Upper lobe of left lung (tissue), 4 donors: ENCODE measurements at regions not wholly inside any gene's neighbourhood (a gene's known extent, or its start where the extent isn't known, plus 50 kb on each side); places are given as distances from the start of the nearest gene placed in this dataset.

Source experiments
- POLR2A ChIP-seq, 4 donors: fragments of 450-650 bp; IDR thresholded peaks; one replicate each; pipeline ENCODE4 v1.5.1; 2016 to 2017; ENCODE audit warnings: antibody characterized with exemption in 4 of 4, mild to moderate bottlenecking in 2 of 4
- TF ChIP-seq, protein P1 (sequence below), 6 experiments: fragments of 450-650 bp in 4 of 6; fragments of 200-600 bp in 2 of 6; sonication (generic) in 2 of 6; IDR thresholded peaks; one replicate each; pipeline ENCODE4 v1.5.1; 2016 to 2019; ENCODE audit warnings: antibody characterized with exemption in 6 of 6

DNA sequence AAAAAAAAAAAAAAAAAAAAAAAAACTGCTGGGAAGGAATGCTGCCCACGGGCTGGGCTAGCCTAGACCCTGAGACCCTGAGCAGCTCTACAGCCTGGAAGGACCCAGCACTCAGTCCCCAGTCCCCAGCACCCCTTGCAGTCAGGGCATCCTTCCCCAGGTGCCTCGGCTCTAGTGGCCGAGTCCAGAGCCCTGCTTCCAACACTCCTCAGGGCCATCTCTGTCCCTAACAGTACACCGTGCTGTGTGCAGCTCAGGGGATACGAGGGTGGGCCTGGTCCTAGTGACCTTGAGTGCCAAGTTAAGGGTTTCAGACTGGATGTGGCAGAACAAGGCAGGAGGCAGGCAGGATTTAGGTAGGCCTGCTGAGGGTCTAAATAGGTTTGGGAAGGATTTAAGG, 50.2 kb upstream of the LRP8 start:
- TF ChIP-seq, protein P1, sequence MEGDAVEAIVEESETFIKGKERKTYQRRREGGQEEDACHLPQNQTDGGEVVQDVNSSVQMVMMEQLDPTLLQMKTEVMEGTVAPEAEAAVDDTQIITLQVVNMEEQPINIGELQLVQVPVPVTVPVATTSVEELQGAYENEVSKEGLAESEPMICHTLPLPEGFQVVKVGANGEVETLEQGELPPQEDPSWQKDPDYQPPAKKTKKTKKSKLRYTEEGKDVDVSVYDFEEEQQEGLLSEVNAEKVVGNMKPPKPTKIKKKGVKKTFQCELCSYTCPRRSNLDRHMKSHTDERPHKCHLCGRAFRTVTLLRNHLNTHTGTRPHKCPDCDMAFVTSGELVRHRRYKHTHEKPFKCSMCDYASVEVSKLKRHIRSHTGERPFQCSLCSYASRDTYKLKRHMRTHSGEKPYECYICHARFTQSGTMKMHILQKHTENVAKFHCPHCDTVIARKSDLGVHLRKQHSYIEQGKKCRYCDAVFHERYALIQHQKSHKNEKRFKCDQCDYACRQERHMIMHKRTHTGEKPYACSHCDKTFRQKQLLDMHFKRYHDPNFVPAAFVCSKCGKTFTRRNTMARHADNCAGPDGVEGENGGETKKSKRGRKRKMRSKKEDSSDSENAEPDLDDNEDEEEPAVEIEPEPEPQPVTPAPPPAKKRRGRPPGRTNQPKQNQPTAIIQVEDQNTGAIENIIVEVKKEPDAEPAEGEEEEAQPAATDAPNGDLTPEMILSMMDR (IDR thresholded peaks at IDR 0.05) = no peak
- TF ChIP-seq POLR2A (IDR thresholded peaks at IDR 0.05) = no peak
